Effector CD8-positive, alpha-beta T cell (primary cell): ENCODE measurements at regions not wholly inside any gene's neighbourhood (a gene's known extent, or its start where the extent isn't known, plus 50 kb on each side); places are given as distances from the start of the nearest gene placed in this dataset.

ENCODE experiments used
- DNase-seq: peaks from one replicate; lab custom pipeline; 2025; lab: John Stamatoyannopoulos, UW

GRCh38 chr16:85256190-85256739, 144.0 kb upstream of the CIBAR2 start:
- DNase-seq, result no peak

- DNase-seq, result no peak
Observed at GRCh38 chr16:85257483-85257882, 145.2 kb upstream of the CIBAR2 start.

GRCh38 chr16:85258166-85258565, 145.9 kb upstream of the CIBAR2 start:
- DNase-seq, result no peak

GRCh38 chr16:85258629-85259028, 146.4 kb upstream of the CIBAR2 start:
- DNase-seq, result no peak

- DNase-seq, result no peak
Observed at GRCh38 chr16:85259115-85259831, 147.0 kb upstream of the CIBAR2 start.

- no peak for DNase-seq
Observed at GRCh38 chr16:85259832-85260167, 147.5 kb upstream of the CIBAR2 start.

GRCh38 chr16:85261204-85261603, 148.9 kb upstream of the CIBAR2 start:
- no peak for DNase-seq

- DNase-seq, result no peak
Observed at GRCh38 chr16:85261657-85262557, 149.6 kb upstream of the CIBAR2 start.

- DNase-seq, result no peak
Observed at GRCh38 chr16:85262558-85263238, 150.4 kb upstream of the CIBAR2 start.

- no peak for DNase-seq
Observed at GRCh38 chr16:85263239-85263585, 150.9 kb upstream of the CIBAR2 start.

GRCh38 chr16:85264752-85265151, 152.5 kb upstream of the CIBAR2 start:
- no peak for DNase-seq

- no peak for DNase-seq
Observed at GRCh38 chr16:85265161-85265784, 153.0 kb upstream of the CIBAR2 start.

GRCh38 chr16:85265810-85266209, 153.5 kb upstream of the CIBAR2 start:
- DNase-seq, result no peak

- DNase-seq, result no peak
Observed at GRCh38 chr16:85266857-85267256, 154.6 kb upstream of the CIBAR2 start.

GRCh38 chr16:85267414-85267945, 155.2 kb upstream of the CIBAR2 start:
- DNase-seq, result no peak

GRCh38 chr16:85269165-85269564, 156.9 kb upstream of the CIBAR2 start:
- no peak for DNase-seq

- DNase-seq, result no peak
Observed at GRCh38 chr16:85270374-85270773, 158.1 kb upstream of the CIBAR2 start.

- DNase-seq, result no peak
Observed at GRCh38 chr16:85271198-85271597, 158.9 kb upstream of the CIBAR2 start.

- no peak for DNase-seq
Observed at GRCh38 chr16:85273293-85273692, 161.0 kb upstream of the CIBAR2 start.

GRCh38 chr16:85274501-85274900, 162.2 kb upstream of the CIBAR2 start:
- no peak for DNase-seq

- DNase-seq, result no peak
Observed at GRCh38 chr16:85274924-85275323, 162.7 kb upstream of the CIBAR2 start.
